IMR-90 (cell line): ENCODE measurements at regions not wholly inside any gene's neighbourhood (a gene's known extent, or its start where the extent isn't known, plus 50 kb on each side); places are given as distances from the start of the nearest gene placed in this dataset.

Experiments used
- BHLHE40 ChIP-seq: fragments of 150-350 bp; IDR thresholded peaks from 2 replicates; pipeline ENCODE4 v1.6.1; 2016; ENCODE audit warnings: mild to moderate bottlenecking, low read depth, low read length
- RAD21 ChIP-seq: IDR thresholded peaks from 2 replicates; pipeline ENCODE4 v1.6.1; 2012; ENCODE audit warnings: low read length, improper control_type of control experiment
- SMC3 ChIP-seq: fragments of 150-350 bp; IDR thresholded peaks from 2 replicates; pipeline ENCODE4 v1.6.1; 2016; ENCODE audit warnings: low read depth, mild to moderate bottlenecking, antibody characterized with exemption, low read length, moderate library complexity
- TF ChIP-seq, protein P1 (sequence below): fragments of 150-350 bp; IDR thresholded peaks from 2 replicates; pipeline ENCODE4 v1.6.1; 2017; ENCODE audit warnings: mild to moderate bottlenecking, antibody characterized with exemption, low read length, low read depth

- TF ChIP-seq BHLHE40, result no peak
- TF ChIP-seq SMC3, result no peak
- TF ChIP-seq, protein P1, sequence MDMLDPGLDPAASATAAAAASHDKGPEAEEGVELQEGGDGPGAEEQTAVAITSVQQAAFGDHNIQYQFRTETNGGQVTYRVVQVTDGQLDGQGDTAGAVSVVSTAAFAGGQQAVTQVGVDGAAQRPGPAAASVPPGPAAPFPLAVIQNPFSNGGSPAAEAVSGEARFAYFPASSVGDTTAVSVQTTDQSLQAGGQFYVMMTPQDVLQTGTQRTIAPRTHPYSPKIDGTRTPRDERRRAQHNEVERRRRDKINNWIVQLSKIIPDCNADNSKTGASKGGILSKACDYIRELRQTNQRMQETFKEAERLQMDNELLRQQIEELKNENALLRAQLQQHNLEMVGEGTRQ, result no peak
- TF ChIP-seq RAD21, result no peak
These were observed 53.3 kb downstream of the SMIM38 start for GRCh38 chr11:69209038-69209350.
